GM21737 (cell line): ENCODE measurements at regions not wholly inside any gene's neighbourhood (a gene's known extent, or its start where the extent isn't known, plus 50 kb on each side); places are given as distances from the start of the nearest gene placed in this dataset.
A peak's percentile ranks its signal among the peaks of the same experiment; 100 is the strongest.

Source experiments
- ATAC-seq: cut with Tn5 transposase; IDR thresholded peaks from one replicate; pipeline ENCODE4 v1.9.1; 2021; ENCODE audit warnings: mild to moderate bottlenecking, moderate library complexity; ENCODE audit not compliant: unreplicated experiment

DNA sequence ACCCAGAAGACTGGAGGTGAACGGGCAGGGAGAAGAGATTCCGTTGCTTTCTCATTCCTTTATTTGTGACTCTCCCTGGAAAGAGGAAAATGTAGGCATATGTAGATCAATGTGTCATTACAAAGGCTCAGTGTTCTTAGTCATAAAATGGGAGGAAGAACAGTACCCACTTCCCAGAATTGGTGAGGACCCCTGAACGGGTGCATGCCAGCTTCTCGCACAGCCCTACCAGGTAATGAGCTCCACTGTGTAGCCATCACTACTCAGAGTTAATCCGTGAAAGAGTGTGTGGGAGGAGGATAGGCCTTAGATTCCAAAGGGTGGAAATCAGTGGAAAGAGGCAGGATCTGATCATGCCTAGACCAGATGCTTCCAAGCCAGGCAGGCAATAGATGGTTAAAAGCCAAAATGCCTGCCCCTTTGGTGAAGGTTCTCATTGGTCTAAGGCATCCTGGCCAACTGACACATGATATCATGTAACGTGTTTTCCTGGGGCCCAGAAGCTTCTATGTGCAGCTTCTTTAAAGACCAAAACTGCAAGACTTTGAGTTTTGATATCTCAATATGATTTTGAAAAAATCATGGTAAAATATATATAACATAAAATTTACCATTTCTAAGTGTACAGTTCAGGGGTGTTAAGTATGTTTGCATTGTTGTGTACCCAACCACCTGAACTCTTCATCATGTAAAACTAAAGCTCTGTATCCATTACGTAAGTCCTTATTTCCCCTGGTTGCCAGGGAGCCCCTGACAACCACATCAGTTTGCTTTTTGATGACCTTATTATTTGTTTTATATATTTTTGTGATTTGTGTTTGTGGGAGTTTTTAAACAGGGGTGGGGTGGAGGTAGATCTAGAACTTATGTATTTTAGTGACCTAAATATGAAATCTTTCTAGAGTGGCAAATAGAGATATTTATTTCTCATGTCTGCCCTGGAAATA is 402.2 kb upstream of the CFAP20DC start:
- no peak for ATAC-seq

- ATAC-seq: peak; percentile 95
Observed at GRCh38 chr3:59450946-59451763, 401.3 kb upstream of the CFAP20DC start.

- ATAC-seq: no peak
Observed at GRCh38 chr3:59450437-59450836, 400.6 kb upstream of the CFAP20DC start.

- no peak for ATAC-seq
Observed at GRCh38 chr3:59446775-59447465, 397.1 kb upstream of the CFAP20DC start.

DNA sequence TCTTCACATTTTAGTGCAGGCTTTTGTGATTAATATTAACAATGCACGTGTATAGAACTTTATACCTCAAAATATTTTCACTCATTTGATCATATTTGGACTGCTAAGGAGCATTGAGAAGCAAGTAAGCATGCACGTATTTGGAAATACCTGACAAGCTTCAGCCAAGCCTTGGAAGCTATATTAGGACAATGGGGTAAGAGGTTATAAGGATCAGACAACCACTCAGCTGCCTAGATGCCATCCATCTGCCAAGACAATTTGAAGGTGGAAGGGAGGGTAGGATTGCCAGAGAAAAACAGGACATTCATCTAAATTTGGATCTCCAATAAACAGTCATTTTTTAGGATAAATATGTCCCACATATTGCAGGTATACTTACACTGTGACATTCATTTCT is 394.9 kb upstream of the CFAP20DC start:
- no peak for ATAC-seq

DNA sequence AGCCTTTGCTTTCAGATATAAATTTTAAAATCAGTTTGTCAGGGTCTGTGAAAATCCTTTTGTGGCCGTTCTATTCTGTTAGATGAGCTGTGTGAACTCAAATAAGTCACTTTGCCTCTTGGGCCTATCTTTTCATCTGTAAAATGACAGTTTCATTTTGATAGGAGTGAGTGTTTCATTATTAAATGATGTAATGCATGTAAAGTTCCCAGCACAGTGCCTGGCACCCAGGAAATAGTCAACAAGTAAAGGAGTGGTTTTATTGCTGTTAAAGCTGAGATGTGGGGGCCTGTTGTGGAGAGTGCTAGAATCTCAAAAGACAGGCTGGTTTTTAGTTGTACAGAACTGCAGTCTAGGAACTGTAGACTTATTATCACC is 394.5 kb upstream of the CFAP20DC start:
- no peak for ATAC-seq

DNA sequence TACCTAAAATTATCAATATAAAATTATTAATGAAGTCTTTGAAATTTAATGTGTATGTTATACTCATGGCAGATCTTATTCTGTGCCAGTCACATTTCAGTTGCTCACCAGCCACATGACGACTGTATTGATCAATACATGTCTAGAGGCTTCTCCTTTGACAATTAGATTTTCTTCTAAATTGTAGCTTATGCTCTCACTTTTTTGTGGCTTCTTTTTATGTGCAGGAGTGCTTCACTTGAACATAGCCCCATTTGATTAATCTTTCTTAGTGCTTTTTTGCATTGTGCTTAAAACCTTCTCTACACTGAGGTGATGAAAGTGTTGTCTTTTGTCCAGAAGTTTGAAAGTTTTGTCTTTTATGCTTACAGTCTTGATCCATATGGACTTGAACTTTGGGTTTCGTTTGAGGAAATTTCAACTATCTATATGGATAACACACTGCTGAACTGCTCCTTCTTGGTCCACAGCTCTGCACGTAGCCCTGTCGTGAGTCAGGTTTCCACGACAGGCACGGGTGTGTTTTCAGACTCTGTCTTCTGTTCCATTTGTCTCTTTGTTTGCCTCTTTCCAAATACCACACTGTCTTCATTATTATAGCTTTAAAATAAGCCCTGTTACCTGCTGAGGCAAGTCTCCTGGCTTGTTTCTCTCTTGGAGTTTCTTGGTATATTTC is 393.9 kb upstream of the CFAP20DC start:
- no peak for ATAC-seq

GRCh38 chr3:59442046-59442445 is 392.2 kb upstream of the CFAP20DC start:
- ATAC-seq: no peak

GRCh38 chr3:59440285-59441028 is 390.6 kb upstream of the CFAP20DC start:
- ATAC-seq: no peak

- no peak for ATAC-seq
Observed at GRCh38 chr3:59438492-59438891, 388.7 kb upstream of the CFAP20DC start.

DNA sequence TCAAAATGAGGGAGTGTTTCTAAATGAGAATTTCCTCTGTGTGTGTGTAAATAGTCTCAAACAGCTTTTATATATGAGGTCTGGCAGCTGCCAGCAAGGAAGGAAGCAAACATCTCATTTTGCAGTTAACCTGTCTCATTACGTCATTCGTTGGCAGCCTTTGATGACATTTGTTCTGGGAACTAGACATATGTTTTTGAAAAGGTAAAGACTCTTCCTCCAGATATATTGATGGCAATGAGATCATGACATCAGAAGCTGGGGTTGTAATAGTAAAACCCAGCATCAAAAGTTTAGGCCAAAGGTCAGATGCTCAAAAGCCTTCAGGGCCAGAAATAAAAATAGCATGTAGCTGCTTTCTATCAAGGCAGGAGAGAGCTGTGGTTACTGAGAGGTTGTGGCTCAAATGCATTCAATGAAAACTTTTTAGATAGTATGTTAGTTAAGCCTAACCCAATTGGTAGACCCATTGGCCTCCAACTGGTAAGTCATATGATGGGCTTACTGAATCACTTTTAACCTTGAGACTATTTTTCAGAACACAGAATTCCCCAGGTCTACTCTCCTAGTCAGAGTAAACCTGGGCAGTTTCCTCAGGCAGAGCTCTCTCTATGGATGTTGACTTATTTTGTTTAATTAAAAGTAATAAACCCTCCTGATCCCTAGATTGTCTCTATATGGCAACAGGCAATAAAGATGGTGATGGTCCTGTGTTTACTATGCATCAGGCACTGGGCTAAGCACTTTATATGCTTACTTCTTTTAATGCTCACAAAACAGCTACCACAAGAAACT is 386.5 kb upstream of the CFAP20DC start:
- no peak for ATAC-seq

DNA sequence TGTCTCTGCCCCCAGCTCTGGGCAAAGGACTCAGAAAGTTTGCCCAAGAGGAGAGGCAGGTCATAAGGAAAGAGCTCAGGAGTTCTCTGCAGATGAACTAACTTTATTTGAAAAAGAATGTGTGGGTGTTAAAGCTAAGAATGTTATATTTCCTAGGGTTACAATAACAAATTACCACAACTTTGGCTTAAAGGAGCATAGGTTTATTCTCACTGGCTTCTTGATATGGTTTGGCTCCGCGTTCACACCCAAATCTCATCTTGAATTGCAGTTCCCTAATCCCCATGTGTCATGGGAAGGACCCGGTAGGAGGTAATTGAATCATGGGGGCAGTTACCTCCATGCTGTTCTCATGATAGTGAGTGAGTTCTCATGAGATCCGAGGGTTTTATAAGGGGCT is 383.7 kb upstream of the CFAP20DC start:
- no peak for ATAC-seq

DNA sequence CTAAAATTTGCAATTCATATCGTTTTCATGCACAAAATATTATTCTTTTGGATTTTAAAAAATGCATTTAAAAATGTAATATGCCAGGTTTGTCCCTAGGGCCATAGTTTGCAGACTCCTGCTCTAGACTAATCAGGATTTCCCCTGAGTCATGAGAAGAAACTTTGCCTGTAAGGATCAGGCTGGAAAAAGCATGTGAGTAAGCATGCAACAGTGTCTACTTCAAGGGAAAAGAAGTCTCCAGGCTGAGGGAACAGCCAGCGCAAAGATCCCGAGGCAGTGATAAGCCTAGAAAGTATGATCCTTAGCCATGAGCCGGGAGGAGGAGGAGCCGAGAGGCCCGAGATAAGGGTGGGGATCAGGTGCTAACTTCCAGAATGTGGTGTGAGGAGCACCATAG is 382.8 kb upstream of the CFAP20DC start:
- ATAC-seq: no peak

- ATAC-seq: no peak
Observed at GRCh38 chr3:59430341-59430740, 380.5 kb upstream of the CFAP20DC start.

DNA sequence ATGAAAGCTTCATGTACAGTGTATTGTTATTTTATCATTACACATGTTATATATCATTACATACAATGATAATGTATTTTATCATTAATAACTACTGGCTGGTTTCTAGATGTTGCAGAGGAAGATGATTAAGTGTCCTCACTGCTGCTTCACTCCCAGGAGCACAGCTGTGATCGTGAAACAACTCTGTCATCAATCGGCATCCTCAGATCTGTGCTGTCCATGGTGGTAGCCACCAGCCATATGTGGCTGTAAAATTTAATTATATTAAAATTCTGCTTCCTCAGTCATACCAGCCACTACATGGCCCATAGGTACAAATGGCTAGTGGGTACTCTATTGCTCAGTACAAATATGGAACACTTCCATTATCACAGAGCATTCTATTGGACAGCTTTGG is 379.4 kb upstream of the CFAP20DC start:
- ATAC-seq: no peak

DNA sequence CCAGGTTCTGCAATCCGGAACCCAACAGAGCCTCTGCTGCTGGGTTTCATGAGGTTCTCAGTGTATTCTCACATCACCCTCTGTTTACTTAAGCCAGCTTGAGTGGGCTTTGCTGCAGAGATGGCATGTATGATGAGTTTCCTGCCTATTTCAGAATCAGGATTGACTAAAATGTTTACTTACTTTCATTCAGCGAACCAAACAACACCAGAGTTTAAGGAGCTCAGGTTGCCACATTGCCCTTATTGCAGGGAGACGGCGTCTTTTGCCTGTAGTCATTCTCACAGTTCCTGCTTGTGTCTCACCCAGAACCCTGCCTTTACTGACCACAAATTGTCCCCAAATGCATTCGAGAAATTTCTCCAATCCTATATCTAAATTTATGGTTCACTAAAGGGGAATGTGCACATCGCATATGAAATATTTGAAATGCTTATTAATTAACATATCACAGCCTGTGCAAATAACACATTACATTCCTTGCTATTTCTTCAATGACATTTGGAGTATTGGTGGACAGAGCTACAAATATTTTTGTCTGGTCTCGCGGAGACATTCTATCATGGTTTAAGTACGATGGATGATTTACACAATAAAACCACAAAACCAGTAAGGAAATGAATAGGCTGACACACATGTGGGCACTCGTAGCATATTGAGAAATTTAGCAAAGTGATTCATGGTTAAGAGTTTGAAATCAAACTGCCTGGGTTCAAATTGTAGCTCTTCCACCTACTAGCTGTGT is 377.2 kb upstream of the CFAP20DC start:
- ATAC-seq: no peak

DNA sequence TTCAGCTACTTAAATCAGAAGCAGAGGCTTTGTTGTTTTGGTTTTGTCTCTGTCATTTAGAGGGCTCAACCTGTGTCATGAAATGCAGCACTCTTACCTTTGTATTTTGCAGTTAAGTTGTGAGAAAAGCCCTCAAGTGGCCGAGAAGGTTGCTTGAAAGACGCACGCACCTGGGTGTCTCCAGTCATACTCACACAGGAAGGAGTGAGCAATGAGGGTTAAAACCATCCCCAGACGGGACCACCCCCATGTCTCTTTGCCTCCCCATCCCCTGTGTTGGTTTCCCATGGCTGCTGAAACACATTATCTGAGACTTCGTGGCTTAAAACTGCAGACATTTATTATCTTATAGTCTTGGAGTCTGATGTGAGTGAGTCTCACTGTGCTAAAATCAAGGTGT is 376.1 kb upstream of the CFAP20DC start:
- ATAC-seq: no peak

GRCh38 chr3:59425371-59425770 is 375.5 kb upstream of the CFAP20DC start:
- ATAC-seq: no peak
